Endothelial cell of umbilical vein (primary cell): ENCODE measurements at regions not wholly inside any gene's neighbourhood (a gene's known extent, or its start where the extent isn't known, plus 50 kb on each side); places are given as distances from the start of the nearest gene placed in this dataset.

Experiments used
- CTCF ChIP-seq, 2 donors: IDR thresholded peaks; 1 replicate in 1 of 2; 2 replicates in 1 of 2; pipeline ENCODE4 v1.5.1; 2011; ENCODE audit warnings: low read length in 2 of 2, mild to moderate bottlenecking in 2 of 2, moderate library complexity in 2 of 2, control low read depth in 1 of 2, inconsistent platforms in 1 of 2, low read depth in 1 of 2; ENCODE audit not compliant: insufficient read depth in 1 of 2; ENCODE audit errors: extremely low read depth in 1 of 2
- MAX ChIP-seq: IDR thresholded peaks from 2 replicates; pipeline ENCODE4 v1.6.1; 2011; ENCODE audit not compliant: insufficient read depth, insufficient read length
- POLR2A ChIP-seq: IDR thresholded peaks from 2 replicates; pipeline ENCODE4 v1.6.1; 2012; ENCODE audit warnings: low read depth, mild to moderate bottlenecking, control low read depth, low read length

- TF ChIP-seq POLR2A, result no peak
- TF ChIP-seq CTCF (IDR thresholded peaks at IDR 0.05; ENCODE audit: extremely low read depth in 1 of 2, insufficient read depth in 1 of 2, low read depth in 1 of 2, low read length in 2 of 2), result no peak
- no peak for TF ChIP-seq MAX
Measured at GRCh38 chr22:48953830-48954229, 873.8 kb downstream of the BRD1 start.
